Stimulated activated CD4-positive, alpha-beta T cell treated with anti-CD3 and anti-CD28 coated beads, Interleukin-4, amount 100 ng/mL, for 48 hours (primary cell): ENCODE measurements at regions not wholly inside any gene's neighbourhood (a gene's known extent, or its start where the extent isn't known, plus 50 kb on each side); places are given as distances from the start of the nearest gene placed in this dataset.
"Not testable (repeated sequence)": the region's sequence is repeated elsewhere in the genome, so short reads cannot be mapped to it uniquely, and the experiment has no call there.

Experiments
- DNase-seq, 2 donors: peaks; one replicate each; pipeline ENCODE4 v3.0.0-alpha.2; 2020; ENCODE audit warnings: low read depth in 2 of 2

- no peak for DNase-seq
These were observed 1574.5 kb upstream of the WWC1 start for GRCh38 chr5:166716856-166717492.

- DNase-seq, result no peak
These were observed 1571.5 kb upstream of the WWC1 start for GRCh38 chr5:166719991-166720390.

- no peak for DNase-seq
These were observed 1568.5 kb upstream of the WWC1 start for GRCh38 chr5:166722939-166723338.

DNA sequence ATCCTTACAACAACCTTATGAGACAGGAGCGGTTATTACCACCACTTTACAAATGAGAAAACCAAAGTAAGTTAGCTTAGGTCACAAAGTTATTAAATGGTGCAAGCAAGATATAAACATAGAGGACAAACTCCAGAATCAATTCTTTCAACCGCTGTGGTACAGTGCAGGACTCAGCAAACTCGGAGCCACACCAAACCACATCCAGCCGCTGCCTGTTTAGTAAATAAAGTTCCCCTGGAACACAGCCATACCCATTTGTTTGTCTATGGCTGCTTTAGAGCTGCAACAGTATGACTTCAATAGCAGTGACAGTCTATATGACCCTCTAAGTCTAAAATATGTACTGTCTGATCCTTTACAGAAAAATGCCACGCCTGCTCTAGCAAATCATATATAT lies 1567.2 kb upstream of the WWC1 start:
- no peak for DNase-seq

DNA sequence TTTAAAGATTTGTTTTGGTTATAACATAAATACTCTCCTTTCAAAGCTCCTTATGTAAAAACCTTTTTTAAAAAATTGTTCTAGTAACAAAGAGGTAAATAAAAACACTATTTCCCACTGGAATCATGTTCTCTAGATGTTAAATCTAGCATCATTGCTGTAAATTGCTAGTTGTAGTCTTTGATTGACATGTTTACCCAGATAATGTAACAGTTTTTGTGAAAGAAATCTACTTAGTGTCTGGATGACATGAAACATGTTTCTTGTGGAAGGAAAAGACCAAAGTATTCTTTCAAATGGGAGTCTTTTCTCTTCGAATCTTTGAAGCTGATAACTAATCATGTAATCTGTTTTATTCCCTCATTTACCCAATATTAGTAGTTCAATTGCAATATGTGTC lies 1565.9 kb upstream of the WWC1 start:
- no peak for DNase-seq

DNA sequence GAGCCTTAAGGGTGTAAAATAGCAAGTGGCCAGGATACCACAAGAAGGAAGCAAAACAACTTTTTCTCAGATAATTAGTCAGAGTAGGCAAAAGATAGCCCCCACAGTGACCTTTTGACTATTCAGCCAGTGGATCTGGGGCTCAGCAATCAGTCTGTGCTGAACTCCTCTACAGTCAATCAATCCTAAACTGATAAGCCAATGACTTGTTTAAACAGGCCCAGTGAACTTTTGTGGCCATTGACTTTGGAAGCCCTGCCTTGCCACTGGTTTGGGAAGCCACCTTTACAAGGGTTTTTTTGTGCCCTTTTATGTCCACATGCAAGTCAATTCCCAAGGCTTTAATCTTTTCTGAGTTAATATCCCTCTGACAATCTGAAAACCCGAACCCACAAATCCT lies 1565.0 kb upstream of the WWC1 start:
- no peak for DNase-seq

DNA sequence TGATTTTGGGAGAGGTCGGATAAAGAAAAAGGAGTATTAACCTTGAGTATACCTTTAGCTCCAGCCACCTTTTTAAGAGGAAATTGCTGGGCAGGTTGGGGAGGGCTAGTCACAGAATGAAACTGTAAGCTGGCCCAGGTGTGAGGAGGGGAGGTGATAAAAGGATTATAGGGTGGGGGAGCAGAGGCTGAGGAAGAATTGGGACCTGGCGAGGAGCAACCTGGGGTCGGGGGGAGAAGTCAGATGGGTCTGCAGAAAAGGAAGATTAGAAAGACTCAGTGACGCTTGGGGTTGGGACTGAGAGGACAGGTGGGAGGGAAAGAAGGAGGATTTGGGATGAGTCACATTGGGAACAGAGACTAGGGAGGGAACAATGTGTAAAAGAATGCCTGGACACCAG lies 1548.5 kb upstream of the WWC1 start:
- not testable (repeated sequence) for DNase-seq

GRCh38 chr5:166746506-166746905 lies 1544.9 kb upstream of the WWC1 start:
- no peak for DNase-seq

GRCh38 chr5:166750376-166750775 lies 1541.1 kb upstream of the WWC1 start:
- no peak for DNase-seq

DNA sequence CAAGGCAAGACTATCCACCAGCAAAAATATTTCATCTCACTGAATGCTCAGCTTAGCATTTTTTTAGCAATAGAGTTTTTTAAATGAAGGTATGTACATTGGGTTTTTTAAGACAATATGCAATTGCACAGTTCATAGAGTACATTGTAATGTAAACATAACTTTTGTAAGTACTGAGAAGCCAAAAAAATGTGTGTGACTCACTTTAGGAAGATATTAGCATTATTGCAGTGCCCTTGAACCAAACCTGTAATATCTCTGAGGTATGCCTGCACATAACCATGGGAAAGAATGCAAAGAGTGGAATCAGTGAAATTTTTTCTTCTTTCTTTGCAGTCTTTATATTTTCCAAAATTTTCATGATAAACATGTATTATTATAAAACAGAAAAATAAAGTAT lies 1533.3 kb upstream of the WWC1 start:
- no peak for DNase-seq

- no peak for DNase-seq
These were observed 1523.6 kb upstream of the WWC1 start for GRCh38 chr5:166767858-166768257.

DNA sequence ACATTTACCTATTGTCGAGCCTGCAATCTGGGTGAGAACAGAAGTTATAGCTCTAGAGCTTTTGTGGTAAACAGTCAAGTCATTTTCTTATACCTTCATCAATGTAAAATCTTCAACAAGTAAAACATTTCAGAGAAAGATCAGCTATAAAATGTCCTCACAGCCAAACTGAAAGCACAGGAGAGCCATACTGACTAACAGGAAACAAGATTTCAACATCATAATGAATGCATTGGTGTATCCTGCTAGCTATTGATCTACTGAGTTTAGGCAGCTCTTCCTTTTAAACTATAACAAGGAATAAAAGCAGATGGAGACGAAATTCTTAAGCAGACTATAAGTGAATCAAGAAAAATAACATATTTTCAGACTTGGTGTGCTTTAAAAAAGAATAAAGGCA lies 1522.9 kb upstream of the WWC1 start:
- DNase-seq, result no peak

- DNase-seq, result no peak
These were observed 1518.7 kb upstream of the WWC1 start for GRCh38 chr5:166772770-166773169.

DNA sequence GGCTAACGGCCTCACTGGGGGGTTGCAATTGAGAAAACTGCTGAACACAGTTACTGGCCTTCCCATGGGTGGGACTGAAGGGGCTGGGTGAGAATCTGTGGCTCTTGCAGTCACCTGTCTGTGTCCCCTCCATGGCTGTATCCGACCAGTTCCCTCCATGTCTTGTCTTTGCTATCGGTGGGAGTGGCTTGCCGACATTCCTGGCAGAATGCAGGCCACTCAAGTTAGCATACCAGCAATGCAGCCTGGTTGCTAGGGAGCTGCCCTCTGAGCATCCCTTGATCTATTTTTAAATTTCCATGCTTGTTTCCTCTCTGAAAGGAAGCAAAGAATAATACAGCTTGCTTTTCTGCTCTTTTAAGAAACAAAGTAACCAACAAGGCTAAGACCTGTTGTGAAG lies 1509.7 kb upstream of the WWC1 start:
- no peak for DNase-seq

- no peak for DNase-seq
These were observed 1506.8 kb upstream of the WWC1 start for GRCh38 chr5:166784545-166785078.

DNA sequence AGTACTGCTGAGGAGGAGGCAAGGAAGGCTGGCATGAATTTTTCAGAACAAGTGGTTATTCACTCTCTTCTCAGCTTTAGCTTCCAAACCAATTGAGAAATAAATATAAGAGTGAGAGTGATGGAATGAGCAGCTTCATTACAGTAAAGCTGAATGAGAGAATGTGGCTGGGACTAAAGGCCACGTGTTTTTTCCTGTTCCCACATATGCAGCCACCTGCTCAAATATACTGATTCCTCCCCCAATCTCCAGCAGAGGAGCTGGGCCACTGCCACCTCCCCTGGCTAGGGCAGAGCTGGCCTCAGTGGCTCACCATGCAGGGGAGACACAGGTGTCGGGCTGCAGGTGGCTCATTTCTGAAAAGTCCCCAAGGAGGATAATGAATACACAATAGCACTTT lies 1505.3 kb upstream of the WWC1 start:
- no peak for DNase-seq

DNA sequence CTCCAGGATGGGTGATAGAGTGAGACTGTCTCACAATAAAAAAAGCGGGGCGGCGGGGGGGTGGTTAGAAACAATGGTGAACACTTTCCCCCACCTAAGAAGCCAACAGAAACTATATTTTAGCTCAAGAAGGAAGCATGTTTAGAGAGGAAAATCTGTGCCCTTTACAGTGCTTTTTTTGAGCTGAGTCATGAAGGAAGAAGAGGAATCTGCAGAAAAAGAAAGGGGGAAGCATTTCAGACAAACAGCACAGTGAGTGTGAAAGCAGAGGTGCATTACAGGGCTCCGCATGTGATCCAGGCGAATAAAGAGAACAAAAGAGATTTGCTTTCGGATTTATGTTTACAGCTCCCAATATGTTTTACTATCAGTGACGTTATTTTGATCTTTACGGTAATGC lies 1504.6 kb upstream of the WWC1 start:
- no peak for DNase-seq

- no peak for DNase-seq
These were observed 1503.4 kb upstream of the WWC1 start for GRCh38 chr5:166788050-166788449.

DNA sequence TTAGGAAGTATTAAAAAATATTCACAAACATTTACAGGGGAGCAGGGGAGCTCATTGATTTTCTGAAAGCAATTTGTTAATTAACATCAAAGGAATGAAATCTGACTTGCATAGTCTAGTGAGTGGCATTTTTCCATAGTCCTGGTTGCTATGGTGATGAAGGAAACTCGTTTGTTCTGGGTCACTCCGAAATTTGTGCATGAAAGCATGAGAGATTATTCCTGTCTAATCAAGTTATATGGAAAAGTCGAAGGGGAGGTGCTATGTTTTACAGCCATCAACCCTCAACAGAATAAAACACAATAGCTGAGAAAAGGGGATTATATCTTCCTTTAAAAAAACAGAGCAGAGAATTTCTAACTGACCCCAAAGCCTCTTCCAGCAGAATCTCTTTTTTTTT lies 1495.7 kb upstream of the WWC1 start:
- DNase-seq, result no peak

GRCh38 chr5:166803058-166803457 lies 1488.4 kb upstream of the WWC1 start:
- DNase-seq, result no peak

- DNase-seq, result not testable (repeated sequence)
These were observed 1487.2 kb upstream of the WWC1 start for GRCh38 chr5:166804223-166804622.

GRCh38 chr5:166804693-166805092 lies 1486.8 kb upstream of the WWC1 start:
- DNase-seq, result not testable (repeated sequence)

DNA sequence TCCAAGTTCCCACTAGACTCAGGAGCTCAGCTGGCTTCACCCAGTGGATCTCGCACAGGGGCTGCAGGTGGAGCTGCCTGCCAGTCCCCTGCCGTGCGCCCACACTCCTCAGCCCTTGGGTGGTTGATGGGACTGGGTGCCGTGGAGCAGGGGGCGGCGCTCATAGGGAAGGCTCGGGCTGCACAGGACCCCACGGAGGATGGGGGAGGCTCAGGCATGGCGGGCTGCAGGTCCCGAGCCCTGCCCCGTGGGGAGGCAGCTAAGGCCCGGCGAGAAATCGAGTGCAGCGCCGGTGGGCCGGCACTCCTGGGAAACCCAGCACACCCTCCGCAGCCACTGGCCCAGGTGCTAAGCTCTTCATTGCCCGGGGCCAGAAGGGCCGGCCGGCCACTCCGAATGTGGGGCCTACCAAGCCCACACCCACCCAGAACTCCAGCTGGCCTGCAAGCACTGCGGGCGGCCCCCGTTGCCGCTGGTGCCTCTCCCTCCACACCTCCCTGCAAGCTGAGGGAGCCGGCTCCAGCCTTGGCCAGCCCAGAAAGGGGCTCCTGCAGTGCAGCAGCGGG lies 1481.3 kb upstream of the WWC1 start:
- not testable (repeated sequence) for DNase-seq

DNA sequence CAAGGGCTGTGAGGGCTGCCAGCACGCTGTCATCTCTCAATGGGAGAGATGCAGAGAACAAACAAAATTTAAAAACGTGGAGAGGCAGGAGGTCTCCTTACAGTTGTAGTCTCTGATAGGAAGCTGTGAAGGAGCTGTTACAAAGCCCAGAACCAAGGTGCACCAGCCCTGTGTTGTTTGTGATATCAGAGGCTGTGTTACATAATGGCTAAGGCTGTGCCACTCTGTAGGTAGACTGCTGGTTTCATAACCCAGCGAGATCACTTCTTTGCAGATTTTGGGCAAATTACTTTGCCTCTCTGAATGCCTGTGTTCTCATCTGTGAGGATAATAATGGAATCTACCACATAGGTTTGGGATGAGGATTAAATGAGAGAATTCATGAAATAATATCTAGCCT lies 1480.7 kb upstream of the WWC1 start:
- no peak for DNase-seq
